Anterior cingulate cortex (tissue), 58 donors: ENCODE measurements at regions not wholly inside any gene's neighbourhood (a gene's known extent, or its start where the extent isn't known, plus 50 kb on each side); places are given as distances from the start of the nearest gene placed in this dataset.
"Not testable (repeated sequence)": the region's sequence is repeated elsewhere in the genome, so short reads cannot be mapped to it uniquely, and the experiment has no call there.

ENCODE experiments used
- DNase-seq, 58 donors: peaks; one replicate each; lab custom pipeline; 2025; lab: John Stamatoyannopoulos, UW

DNA sequence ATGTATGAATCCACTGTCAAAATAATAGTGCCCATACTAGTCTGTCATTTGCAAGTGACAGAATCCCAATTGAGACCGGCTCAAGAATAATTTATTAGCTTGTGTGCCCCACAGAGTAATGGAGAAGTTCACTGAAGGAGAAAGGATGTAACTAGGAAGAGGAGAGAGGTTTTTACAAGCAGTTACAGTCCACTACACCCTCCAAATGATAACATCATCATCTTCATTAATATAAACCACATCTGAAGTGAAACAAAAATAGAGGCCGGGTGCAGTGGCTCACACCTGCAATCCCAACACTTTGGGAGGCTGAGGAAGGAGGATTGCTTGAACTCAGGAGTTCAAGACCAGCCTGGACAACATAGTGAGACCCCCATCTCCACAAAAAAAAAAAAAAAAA, 226.8 kb downstream of the SKIDA1 start:
- no peak for DNase-seq

DNA sequence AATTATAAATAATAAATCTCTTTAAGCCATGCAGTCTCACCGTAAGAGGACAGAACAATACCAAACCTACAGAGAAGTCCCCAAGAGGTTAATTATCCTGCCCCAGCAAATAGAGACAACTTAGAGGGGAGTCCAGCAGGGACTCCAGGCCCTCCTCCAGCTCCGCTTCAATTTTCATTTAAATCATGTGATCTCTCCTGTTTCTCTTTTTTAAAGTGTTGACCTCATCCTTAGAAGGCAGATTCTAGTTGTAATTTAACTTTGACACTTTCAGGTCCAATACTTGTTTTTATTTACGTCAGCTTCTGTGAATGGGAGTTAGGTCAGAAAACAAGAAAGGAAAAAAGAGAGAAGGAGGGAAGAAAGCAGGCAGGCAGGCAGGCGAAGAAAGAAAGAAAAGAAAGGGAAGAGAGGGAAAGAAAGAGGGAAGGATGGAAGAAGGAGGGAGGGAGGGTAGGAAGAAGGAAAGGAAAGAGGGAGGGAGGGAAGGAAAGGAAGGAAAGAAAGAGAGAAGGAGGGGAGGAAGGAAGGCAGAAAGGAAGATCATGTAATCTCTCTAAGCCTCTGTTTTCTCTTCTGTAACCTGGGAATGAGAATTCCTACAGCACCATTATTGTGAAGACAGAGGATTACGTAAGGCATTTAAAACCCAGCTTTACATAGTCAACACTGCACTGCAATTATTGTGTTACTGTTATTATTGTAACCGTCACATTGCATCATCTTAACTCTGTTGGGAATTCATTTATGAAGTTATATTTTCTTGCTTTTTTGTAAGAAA, 227.7 kb downstream of the SKIDA1 start:
- DNase-seq, result no peak

GRCh38 chr10:21296575-21297355, 228.7 kb downstream of the SKIDA1 start:
- DNase-seq, result no peak

DNA sequence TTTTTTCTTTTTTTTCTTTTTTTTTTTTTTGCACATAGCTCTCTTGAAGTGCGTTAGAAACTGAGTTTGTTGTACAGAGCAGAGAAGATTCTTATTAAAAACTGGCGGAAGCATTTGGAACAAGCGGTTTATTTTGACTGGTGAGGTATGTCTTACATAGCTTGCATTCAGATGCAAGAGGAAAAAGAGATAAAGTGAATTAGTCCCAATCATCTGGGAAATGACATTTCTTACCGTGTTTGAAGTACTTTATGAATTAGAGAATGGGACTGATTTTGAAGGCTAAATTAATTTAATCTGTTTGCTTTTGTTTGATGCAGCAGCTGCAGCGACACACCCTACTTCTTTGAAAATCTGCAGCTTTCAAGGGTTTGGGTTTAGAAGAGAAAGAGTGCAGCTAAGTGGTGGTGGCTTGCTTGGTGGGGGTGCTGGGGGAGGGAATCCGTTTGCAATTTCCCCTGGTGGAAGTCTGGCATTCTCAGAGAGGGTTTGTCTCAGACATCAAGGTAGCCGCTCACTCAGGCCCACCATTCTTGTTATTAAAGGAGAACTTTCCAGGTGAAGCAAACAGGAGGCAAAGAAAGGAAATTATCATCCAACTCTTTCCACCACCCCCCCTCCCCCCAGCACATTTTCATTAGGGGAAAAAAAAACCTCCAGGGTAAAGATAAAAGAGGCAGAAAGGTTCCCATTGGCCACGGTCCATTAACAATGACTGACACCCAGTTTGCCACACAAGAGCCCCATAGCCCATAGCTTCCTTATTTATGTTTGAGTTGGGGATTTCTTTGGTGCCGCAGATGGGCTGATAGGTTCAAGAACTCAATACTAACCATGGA, 231.7 kb downstream of the SKIDA1 start:
- no peak for DNase-seq

DNA sequence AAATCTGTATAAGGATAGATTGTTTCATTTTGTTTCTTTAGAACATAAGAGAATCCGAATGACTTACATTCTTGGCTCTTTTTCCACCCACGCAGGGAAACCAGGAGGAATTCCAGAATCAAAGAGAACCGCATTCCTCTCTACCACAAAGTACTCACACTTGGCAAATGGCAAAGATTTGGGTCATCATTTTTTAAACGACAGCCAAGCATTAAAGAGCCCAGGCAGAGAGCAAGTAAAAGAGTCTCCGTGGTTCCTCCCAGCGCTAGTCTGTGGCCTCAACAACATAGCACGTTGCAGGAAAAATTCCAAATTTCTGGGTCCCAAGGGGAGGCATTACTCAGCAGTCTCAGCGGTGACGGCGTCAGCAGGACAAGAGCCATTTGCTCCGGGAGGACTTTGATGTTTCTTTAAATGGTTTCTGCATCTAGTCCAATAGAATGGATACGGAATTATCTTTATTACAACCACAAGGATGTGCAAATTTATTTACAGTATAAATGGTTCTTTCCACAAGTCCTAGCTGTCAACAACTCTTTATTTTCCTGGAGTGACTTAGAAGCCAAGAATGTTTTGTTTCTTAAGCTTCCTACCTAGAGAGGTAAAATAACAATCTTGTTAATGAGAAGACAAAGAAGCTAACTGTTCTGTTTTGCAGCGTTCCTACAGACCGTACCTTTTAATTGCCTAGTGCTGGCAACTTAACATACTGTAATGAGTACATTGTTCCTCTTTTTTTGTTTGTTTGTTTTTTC, 232.5 kb downstream of the SKIDA1 start:
- DNase-seq, result peak in 35 of 58 donors; percentile 1 to 50 (median 14)

DNA sequence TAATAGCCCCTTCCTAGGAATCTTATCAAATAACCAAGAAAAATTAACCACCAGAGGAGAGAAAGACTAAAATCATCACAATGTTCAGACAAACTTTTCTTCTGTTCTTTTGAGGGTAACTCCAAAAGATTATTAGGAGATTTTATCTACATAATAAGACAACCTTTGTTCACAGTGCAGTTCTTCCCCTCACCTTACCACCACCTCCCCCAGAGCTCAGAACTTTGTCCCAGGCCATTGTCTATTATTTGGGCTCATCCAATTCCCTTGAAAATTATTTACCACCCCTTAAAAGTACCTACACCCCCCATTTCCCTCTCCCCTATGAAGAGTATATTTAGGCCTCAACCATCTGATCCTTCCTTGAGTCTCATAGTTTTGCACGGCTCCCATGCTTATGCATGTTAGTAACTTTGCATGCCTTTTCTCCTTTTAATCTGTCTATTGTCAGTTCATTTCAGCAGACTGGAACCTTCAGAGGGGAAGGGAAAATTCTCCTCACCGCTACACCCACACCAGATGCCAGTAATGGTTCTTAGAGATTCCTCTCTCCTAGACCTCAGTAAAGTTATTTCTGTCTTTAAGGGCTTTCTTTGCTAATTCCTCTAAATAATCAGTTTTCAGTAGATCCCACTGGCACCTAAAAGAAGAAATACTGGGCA, 234.9 kb downstream of the SKIDA1 start:
- no peak for DNase-seq

DNA sequence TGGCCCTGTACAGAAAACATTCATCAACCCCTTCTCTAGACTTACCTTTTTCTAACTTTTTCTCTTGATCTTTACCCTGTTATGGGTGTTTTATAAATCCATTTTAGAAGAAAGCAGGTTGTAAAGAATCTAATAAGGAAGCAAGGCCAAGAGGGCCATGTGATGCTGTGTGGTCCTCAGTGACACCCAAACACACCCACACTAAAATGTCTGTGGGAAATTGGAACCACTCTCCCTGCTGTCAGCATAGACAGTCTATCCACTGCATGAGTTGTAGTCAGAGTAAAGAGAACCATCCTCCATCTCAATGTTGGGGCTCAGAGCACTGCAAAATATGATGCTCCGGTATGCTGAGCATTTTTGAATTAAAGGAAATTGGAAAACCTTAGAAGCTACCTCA, 235.5 kb downstream of the SKIDA1 start:
- DNase-seq, result no peak

DNA sequence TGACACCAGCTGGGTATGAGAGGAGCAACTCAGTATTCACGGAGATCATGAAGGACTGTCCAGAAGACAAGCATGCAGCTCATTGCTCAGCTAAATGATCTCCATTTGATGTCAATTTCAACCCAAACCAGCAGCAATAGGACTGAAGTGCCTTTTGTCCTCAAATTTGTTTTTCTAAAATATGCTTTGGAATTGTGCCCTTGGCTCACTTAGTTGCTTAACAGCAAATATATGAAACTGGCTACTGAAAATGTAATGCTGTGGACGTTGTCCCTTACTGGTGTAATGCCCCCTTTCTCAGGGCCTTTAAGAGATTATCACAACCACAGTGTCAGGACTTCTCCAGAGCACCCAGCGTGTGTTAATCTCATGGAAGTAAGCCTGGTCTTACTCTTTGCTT, 236.2 kb downstream of the SKIDA1 start:
- no peak for DNase-seq

DNA sequence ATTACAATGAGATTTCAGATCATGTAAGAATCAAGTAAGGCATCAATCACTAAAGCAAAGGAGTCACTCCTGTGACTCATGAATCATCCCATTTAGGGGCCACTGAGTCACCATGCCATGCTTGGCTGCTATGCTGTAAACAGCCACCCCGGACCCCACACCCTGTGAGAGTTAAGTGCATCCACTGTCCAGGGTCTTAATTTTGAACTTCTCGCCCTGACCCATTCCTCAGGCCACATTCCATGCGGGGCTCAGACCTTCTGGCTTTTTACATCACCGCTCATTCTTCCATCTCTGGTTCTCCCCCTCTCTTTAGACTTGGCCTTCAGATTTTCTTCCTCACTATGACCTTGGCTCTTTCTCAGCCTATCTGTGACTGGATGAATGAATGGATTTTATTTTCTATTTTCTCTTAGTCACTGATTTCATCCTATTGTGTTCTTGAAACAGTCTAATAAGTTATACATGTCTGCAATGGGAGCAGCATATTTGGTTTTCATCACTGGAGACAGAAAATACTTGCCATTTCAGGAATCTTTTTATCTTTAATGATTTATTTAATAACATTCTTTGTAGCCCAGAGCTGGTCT, 239.6 kb downstream of the SKIDA1 start:
- no peak for DNase-seq

DNA sequence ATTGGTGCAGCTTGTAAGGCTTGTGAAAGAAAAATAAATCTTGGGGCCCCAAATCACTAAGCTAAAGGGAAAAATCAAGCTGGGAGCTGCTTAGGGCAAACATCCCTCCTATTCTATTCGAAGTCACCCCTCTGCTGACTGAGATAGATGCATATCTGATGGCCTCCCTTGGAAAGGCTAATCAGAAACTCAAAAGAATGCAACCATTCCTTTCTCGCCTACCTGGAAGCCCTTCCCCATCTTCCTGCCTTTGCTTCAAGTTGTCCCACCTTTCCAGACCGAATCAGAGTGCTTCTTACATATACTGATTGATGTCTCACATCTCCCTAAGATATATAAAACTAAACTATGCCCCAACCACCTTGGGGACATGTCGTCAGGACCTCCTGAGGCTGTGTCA, 240.3 kb downstream of the SKIDA1 start:
- DNase-seq, result no peak

- DNase-seq, result no peak
These were observed 241.2 kb downstream of the SKIDA1 start for GRCh38 chr10:21284301-21284700.

DNA sequence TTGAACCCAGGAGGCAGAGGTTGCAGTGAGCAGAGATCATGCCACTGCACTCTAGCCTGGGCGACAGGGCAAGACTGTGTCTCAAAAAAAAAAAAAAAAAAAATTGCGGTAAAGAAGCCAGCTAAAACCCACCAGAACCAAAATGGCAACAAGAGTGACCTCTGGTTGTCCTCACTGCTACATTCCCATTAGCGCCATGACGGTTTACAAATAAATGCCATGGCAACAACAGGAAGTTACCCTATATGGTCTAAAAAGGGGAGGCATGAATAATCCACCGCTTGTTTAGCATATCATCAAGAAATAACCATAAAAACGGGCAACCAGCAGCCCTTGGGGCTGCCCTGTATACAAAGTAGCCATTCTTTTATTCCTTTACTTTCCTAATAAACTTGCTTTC, 242.4 kb downstream of the SKIDA1 start:
- DNase-seq, result not testable (repeated sequence)

DNA sequence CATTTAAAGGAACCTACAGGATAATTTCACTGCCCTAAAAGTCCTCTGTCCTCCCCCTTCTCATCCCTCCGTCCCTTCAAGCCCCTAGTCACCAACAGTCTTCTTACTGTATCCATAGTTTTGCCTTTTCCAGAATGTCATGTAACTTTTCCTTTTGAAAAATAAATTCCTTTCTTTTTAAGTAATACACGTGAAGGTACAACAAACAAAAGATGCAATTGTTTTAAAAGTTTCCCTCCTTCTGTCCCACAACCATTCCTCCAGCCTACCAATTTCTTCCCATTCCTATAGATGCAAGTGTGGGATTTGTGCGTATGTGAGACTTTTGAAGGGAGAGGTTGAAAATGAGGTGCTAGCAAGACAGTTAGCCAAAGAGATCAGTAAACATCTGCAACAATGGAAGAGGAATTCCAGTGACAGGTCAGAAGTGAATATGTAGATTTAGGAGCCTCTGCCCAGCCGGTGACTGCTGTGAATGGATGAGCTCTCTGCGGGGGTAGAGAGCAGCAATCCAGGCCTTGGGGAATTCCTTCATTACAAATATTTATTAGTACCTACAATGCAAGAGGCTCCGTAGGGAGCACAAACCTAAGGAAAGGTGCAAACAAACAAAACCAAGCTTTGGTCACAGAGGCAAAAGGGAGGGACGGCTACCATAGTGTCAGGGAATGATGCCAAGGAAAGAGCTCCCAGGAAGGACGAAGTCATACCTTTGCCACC, 243.6 kb downstream of the SKIDA1 start:
- DNase-seq, result no peak

DNA sequence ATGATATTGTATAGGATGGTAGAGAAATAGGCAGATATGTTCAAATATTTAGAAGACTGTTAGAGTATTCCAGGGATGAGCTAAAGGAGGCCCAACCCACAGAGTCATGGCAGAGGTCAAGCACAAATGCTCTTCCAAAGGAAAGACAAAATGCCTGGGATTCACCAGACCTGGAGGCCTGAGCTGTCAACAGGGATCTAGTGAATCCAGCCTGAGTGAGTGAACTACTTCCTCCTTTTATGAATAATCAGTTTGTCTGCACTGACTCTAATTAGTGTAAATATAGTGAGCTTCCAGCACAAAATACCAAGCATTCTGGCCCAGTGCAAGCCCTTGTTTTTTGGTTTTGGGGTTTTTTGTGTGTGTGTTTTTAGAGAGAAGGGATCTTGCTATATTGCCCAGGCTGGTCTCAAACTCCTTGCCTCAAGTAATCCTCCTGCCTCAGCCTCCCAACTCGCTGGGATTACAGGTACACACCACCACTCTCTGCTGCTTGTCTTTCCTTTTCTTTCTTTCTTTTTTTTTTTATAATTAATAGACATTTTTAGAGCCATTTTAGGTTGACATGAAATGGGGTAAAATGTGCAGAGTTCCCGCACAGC, 244.4 kb downstream of the SKIDA1 start:
- no peak for DNase-seq

- no peak for DNase-seq
These were observed 245.4 kb downstream of the SKIDA1 start for GRCh38 chr10:21280037-21280436.

- DNase-seq, result no peak
These were observed 246.3 kb downstream of the SKIDA1 start for GRCh38 chr10:21279217-21279575.

DNA sequence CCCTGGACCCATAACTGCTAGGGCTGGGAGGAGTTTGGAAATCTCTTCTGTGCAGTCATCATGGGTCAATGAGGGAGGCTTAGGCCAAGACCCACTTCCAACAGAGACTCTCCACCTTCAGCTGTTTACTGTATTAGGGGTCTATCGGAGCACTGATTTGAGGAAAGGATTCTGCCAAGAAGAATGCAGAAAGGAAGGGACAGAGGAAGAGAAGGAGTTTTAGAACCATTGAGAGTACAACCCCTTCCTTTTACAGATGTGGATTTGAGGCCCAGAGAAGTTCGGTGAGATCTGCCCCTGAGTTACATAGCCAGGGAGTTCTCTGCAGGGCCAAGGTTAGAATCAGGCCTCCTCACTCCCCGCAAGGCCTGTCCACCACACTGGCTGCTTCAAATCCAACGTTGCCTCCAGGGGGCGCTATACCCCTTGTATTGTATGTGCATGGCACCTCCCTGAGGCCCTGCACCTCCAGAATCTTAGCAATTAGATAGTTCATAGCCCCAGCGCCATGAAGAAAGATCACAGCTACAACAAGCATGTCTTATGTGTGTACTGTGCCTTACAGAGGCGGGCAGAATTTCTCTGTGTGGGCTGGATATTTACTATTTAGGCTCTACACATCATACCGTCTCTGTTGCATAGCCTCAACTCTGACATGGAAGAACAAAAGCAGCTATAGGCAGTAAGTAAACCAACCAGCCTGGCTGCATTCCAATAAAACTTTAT, 246.8 kb downstream of the SKIDA1 start:
- DNase-seq, result peak in 54 of 58 donors; percentile 2 to 91 (median 44)
